DMS 273 (cell line): ENCODE measurements at regions not wholly inside any gene's neighbourhood (a gene's known extent, or its start where the extent isn't known, plus 50 kb on each side); places are given as distances from the start of the nearest gene placed in this dataset.
"Not testable (repeated sequence)": the region's sequence is repeated elsewhere in the genome, so short reads cannot be mapped to it uniquely, and the experiment has no call there.

Source experiments
- DNase-seq: peaks from one replicate; lab custom pipeline; 2025; ENCODE audit not compliant: unreplicated experiment; lab: John Stamatoyannopoulos, UW

DNA sequence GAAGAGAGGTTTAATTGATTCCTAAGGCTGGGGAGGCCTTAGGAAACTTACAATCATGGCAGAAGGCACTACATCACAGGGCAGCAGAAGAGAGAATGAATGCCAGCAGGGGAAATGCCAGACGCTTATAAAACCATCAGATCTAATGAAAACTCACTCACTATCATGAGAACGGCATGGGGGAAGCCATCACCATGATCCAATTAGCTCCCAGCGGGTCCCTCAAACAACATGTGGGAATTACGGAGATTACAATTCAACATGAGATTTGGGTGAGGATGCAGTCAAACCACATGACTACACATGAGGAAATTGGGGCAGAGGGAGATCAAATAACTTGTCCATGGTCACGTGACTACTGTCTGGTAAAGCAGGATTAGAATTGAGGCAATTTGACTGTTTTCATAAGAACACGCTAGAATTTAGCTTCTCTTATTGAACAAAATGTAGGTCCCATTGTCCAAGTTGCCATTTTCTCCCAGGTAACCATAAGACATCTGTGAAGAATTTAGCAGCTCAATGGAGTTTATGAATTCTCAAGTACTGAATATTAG is 445.1 kb upstream of the CDH20 start:
- DNase-seq: no peak

DNA sequence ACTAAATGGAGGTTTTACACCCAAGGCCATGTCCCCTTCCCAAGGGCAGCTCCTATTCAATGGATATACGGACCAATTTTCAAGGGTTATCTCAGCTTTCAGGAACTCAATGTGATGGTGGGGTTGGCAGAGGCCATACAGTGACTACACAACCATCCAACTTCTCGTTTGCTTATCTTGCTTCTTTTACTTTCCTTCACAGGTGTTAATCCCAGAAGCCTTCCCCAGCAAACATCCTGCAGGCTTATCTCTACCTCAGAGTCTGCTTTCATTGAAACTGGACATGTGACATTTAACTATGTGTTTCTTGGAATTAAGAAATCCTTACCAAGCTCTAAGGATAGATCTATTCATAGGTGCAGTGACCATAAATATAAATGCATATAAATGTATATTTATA is 443.8 kb upstream of the CDH20 start:
- no peak for DNase-seq

- DNase-seq: no peak
Measured at GRCh38 chr18:60891936-60892335, 441.3 kb upstream of the CDH20 start.

DNA sequence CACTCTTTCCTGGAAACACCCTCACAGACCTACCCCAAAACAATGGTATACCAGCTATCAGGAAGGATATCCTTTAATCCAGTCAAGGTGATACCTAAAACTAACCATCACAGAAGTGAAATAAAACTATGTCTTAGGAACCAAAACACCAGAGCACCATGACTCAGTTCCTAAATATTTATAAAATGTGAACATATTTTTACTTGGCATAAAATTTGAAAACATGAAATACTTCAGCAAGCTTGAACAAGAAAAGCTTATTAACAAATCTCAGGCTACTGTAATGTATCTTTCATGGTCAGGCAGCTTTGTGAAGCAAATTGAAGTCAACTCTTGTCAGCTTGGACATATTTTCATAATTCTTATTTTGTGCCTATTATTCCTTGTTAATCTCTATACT is 440.8 kb upstream of the CDH20 start:
- DNase-seq: no peak

GRCh38 chr18:60892855-60893254 is 440.4 kb upstream of the CDH20 start:
- no peak for DNase-seq

DNA sequence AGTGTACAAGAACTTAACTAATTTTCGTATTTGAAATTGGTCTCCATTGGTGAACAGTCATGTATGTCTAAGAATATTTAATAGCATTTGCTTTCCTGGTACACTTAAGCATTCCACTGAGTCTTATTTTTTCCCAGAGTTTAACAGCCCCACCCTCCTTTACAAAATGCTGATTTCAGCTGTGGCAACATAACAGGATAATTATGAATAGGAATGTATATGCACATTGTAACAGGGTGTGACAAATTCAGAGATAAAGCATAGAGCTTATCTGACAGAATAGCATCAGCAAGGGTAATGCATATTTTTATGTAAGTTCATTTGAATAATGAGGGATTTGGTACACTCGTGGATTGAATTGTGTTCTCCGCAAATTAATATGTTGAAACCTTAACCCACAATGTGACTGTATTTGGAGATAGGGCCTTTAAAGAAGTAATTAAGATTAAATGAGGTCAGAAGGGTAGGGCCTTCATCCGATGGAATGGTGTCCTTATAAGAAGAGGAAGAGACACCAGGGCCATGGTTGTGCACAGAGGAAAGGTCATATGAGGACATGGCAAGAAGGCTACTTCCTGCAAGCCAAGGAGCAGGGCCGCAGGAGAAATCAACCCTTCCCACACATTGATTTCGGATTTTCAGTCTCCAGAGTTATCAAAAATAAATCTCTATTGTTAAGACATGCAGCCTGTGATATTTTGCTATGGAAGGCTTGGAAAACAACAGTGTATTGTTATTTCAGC is 439.7 kb upstream of the CDH20 start:
- no peak for DNase-seq

- DNase-seq: no peak
Measured at GRCh38 chr18:60894254-60894945, 438.8 kb upstream of the CDH20 start.

DNA sequence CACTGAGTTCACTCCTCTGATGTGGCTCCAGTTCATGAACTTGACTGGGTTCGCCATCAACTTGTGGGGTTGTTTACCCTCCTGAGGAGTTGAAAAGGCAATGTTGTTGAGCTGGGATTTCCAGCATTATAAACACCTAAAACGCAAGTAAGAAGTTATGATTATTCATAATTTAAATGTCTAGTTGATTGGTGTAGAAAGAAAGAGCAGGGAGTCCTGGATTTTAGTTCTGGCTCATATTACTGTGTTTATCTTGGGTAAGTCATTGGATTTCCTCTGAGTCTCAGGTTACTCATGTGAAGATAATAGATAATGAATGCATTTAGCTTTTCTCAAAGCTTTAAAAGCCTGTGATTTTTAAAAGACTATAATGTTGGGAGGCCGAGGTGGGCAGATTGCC is 438.0 kb upstream of the CDH20 start:
- DNase-seq: no peak

- DNase-seq: no peak
Measured at GRCh38 chr18:60898111-60898510, 435.1 kb upstream of the CDH20 start.

DNA sequence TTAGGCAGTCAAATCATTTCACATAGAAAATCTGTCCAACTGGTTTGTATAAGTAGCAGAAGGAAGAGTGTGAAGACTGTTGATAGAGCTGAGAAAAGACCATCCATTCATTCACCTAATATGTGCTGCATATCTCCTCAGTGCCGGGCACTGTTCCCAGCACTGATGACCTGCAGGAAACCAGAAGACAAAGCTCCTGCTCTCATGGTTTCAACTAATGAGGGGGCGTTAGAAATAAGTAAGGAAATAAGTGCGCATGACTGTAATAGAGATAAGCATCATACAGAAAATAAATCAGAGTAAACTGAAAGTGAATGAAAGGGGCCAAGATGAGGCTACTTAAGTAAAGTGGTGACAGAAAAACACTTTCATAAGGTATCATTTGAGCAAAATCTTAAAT is 427.5 kb upstream of the CDH20 start:
- no peak for DNase-seq

GRCh38 chr18:60910534-60910933 is 422.7 kb upstream of the CDH20 start:
- DNase-seq: no peak

DNA sequence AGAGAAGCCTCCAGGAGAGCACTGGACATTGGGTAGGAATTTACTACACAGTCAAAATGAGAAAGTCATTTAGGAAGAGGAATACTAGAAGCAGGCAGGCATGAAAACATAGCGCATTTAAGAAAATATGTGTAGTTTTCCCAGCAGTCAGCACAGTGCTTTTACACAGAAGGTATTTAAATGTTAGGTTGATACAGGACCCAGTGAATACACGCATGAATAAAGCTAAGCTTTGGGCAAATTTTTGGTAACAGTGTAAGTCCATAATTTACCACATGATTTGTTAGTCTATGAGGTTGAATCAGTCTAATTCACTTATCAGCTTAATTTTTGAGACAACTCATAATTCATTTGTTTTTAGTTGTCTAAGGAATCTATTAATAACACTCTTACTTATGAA is 421.7 kb upstream of the CDH20 start:
- no peak for DNase-seq

GRCh38 chr18:60915160-60915559 is 418.1 kb upstream of the CDH20 start:
- no peak for DNase-seq

- not testable (repeated sequence) for DNase-seq
Measured at GRCh38 chr18:60918862-60919261, 414.4 kb upstream of the CDH20 start.

GRCh38 chr18:60925892-60926291 is 407.3 kb upstream of the CDH20 start:
- no peak for DNase-seq

- DNase-seq: no peak
Measured at GRCh38 chr18:60929966-60930365, 403.3 kb upstream of the CDH20 start.

DNA sequence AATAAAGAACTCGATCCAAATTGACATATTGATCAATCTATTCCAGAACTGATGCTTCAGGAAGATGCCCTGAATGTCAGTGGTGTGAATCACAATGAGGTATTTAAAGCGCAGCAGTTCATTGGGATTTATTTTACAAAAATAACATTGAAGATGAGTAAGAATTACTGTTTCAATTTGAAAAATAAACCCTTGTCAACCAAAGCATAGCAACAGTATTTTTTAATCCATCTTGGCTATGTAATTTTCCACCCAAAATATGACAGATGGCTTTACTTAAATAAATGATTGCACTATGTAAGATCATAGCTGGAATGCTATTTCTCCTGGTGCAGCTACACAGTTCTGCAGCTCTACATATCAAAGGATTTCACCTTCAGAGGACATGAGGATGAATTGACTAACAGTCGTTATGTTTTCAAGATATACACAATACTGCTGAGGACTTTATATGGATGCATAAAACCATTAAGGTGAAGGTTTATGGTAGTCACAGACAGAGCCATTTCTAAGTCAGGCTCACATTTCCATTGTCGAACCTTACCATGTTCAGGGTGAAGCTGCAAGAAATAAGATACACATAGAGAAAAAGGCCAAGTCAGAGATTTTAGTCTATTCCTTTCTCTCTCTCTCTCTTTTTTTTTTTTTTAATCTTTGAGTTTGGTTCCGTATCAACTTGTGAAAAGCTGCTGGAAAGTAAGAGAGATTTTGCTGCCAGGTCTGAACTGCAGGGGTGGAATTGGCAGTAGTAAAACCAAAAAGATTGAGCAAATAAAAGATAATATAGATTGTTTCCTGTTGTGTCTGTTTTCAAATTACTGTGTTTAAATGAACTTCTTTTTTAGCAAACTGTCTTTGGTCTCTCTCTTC is 398.0 kb upstream of the CDH20 start:
- DNase-seq: no peak

GRCh38 chr18:60936101-60936500 is 397.1 kb upstream of the CDH20 start:
- DNase-seq: no peak

DNA sequence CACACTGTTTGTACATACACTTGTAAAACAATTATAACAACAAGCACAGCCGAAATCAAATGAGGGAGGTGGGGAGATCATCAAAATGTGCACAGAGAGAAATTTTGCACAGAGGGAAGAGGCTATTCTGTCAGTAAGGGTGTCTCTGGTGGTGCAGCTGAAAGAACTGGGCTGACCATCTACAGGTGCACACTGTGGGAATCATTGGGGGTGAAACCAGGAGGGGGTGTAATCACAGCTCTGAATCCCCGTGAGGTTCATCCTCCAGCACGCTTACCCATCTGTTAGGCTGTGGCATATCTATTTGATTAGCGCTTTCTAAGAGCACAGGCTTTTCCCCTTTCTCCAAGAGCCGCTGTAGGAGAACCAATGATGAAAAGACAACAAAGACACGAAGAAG is 389.9 kb upstream of the CDH20 start:
- DNase-seq: no peak

DNA sequence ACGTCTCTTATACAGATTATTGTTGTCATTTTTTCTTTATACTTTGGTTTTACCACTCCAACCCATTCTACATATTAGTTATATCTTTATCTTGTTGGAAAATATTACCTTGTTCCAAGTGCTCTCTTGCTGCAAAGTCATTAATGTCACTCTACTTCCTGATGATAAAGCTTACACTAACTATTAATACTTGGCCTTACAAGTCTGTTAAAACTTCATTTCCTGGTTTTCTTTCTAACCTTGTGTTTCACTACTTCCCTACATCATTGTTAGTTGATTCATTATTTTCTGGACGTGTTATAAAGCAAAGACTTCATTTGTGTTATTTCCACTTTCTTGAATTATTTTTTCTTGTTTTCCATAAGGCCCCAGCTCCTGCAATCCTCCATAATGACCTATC is 382.6 kb upstream of the CDH20 start:
- DNase-seq: no peak

- no peak for DNase-seq
Measured at GRCh38 chr18:60951091-60951490, 382.1 kb upstream of the CDH20 start.

- DNase-seq: no peak
Measured at GRCh38 chr18:60962625-60963024, 370.6 kb upstream of the CDH20 start.
